GM21619 (cell line): ENCODE measurements at regions not wholly inside any gene's neighbourhood (a gene's known extent, or its start where the extent isn't known, plus 50 kb on each side); places are given as distances from the start of the nearest gene placed in this dataset.

Source experiments
- ATAC-seq: cut with Tn5 transposase; IDR thresholded peaks from one replicate; pipeline ENCODE4 v1.9.1; 2021; ENCODE audit not compliant: unreplicated experiment

DNA sequence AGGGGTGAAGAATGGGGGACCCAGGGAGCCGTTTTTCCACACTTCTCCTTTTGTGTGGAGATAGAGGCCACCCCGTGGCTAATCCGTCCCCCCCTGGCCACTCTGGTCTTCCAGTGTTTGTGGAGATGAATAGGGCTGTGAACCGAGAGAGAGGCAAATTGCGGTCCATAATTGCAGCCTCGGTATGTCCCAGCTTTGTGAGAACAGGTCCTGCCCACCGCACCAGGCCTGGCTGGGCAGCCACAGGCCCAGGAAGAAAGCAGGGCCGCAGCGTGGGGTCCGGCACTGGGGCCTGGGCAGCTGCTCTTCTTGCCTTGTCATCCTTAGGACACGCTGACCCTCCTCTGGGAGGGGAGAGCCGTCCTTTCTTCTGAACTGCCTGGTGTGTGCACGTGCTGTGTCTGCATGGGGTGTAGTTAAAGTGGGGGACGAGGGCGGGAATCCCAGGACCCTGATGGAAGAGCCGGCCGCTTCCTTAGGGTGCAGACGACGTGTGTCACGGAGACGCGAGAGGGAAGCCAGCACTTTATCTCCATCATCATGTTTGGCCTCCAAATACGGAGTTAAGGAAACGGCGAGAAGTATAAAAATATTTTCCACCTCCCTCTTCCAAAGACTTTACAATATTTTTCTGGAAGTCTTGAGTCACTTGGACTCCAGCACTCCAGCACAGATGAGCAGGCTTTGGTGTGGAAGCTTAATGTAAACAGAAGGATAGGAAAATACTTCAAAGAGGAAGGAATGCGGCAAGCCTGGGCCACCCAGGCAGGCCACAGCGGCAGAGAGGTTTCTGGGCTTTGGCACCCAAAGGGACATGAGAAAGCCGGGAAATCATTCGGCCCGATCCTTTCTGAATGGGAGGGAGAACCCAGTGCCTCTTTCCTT, 1248.4 kb downstream of the BRD1 start:
- ATAC-seq = no peak

DNA sequence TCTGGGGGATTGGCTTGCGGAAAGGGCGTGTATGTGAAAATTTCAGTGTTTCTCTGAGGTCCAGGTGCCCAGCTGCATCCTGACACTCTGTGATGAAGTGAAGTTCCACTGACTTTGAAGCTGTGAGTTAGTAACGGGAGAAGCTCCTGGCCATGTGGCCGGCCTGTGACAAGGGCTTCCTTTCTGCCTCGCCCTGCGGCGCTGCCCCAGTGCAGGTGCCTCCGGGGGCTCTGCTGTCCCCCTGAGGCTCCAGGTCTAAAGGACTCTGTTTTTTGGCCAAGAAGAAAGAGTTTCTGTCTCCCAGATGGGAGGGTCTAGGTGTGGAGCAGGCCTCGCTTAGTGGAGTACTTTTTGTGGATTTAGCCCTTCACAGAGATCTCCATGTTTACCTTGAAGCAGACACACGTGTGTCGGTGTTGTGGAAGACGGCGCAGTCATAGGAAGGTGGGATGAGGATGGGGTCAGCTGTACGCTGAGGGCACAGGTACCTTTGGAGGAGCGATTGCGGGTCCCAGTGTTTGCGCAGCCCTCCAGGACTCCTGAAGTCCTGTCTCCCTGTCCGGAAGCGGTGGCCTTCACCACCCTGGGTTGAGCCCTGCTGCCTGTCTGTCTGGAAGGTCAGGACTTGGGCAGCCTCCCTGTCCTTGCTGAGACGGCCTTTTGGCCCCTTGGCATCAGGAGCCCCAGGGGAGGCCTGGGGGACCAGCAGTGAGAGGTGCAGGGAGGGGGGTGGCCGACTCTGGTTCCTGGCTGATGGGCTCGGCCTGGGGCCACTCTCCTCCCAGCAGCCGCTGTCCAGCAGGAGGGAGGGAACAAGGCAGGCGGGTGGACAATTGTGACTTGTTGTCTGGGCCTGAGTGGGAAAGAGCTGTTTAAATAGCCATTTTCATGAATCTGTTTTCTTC, 1249.3 kb downstream of the BRD1 start:
- no peak for ATAC-seq

DNA sequence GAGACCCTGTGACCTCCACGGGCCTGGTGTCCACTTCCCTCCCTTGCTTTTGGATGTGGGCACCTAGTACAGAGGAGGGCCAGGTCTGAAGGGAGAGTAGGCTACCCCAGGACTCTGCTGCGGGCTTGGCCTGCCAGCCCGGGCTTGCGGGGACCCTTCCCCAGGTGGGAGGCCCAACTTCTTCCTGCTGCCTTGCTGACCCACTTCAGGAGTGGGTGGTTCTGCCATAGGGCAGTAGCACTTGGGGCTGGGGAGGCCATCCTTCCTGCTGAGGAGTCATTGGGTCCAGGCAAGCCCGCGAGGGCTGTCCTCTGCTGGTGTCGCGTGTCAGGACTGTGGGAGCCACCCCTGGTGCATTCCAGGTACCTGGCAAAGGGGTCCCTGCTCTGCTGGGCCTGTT, 1250.0 kb downstream of the BRD1 start:
- no peak for ATAC-seq

DNA sequence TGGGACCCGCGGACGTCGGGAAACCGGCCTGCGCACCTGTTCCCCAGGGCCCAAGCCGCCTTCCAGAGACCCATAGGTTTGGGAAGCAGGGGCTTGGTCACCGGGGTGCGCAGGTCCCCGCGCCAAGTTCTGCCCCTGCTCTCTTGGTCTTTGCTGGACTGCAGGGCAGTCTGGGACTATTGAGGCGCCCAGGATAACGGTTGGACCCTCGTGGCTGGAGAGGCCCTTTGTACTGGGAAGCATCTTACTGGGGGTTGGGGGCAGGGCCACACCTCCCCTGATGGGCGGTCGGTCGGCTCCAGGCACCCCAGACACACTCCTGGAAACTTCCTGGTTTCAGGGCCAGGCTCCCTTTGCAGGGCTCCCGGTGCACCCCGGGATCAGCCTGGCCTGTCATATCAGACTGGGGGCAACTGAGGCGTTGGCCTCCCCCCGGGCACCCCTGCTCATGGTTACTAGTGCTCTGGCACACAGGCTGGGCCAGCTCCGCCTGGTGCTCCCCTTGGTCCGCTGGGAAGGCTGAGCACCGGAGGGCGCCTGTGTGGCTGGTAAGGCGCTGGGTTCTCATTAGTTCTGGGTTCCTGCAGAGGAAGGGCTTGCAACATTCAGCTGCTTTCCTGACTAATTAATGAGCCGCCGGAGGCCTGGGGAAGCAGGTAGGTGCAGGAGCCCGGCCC, 1250.5 kb downstream of the BRD1 start:
- ATAC-seq = no peak

DNA sequence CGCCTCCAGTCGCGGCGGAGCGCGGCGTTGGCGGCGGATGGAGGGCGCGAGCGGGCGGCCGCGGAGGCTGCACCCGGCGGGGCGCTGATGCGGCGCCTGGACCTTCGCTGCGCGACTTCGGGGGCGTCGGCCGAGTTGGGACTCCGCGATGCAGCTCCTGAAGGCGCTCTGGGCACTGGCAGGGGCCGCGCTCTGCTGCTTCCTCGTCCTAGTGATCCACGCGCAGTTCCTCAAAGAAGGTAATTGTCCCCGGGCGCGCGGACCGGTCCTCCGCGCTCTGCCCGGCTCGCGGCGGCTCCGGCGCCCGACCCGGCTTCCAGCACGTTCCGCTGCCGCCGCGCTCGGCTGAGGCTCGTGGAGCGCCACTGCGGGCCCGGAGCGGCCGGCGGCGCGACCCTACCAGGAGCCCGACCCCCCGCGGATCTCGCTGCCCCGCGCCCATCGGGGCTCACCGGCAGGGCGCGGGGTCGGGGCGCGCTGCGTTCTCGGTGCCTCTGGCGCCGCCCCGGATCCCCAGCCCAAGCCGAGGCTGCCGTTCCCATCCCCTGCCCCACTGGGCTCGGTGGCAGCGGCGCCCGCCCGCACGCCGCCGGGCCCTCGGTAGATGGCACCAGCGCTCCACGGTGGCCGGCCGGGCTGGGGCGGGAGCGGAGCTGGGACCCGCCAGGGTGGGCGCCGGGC, 1251.2 kb downstream of the BRD1 start:
- ATAC-seq = no peak

DNA sequence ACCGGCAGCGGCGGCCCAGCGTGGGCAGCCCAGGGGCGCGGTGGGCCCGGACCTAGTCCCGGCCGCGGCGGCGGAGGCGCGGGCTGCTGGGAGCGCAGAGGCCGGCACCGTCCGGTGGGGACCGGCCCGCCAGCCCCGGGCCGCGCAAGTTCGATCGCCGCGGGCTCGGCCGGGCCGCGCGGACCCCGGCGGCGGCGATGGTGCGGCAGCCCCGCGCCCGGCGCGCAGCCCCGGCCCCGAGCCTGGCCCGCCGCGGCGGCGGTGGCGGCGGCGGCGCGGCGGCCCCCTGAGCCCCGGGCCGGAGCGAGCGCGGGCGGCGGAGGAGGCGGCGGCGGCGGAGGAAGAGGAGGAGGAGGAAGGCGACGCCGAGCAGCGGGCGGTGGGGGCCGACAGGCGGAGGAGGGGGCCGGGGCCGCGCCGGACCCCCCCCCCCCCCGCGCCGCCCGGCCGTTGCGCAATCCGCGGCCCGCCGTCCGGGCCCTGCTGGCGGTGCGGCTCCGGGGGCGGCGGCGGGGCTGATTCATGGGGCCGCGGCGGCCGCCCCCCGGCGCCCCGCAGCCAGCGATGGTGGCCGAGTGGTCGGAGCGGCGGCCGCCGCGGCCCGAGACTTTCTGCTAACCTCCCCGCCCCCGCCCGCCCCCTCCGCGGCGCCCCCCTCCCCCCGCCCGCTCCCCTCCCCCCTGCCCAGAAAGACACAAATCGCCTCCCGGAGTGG, 1251.9 kb downstream of the BRD1 start:
- ATAC-seq = no peak

DNA sequence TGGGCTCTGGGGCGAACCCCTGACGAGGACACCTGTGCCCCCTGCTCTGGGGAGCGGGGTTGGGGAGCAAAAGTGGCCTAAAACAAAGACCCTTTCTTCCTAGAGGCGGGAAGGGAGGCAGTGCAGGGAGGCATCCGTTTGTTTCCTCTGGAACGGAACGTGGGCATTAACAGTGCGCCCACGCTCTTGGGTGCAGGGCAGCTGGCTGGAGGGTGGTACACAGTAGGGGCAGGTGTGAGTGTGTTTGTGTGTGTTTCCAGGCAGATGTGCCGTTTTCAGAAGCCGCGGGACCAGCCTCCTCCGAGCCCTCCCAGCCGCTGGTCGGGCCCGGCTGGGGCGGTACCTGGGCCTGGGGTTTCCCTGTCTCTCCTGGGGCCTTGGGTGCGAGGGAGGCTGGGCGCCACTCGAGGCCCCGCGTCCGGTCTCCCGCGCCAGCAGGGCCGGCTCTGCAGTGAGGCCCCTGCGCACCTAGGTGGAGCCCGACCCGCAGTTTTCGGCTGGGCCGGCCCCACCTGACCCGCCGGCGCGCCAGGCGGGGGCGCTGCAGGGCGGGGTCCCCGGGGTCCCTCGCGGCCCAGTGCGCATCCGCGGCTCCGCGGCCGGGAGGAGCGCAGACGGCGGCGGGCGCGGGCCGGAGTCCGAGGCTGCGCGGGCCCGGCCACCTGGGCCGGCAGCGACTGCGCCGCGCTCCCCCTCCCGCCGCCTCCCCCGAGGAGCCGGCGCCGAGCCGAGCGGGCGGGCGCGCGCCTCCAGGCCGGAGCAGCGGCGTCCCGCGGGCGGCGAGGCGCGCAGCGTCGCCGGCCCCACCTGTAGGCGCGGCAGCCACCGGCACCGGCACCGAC, 1252.7 kb downstream of the BRD1 start:
- no peak for ATAC-seq

DNA sequence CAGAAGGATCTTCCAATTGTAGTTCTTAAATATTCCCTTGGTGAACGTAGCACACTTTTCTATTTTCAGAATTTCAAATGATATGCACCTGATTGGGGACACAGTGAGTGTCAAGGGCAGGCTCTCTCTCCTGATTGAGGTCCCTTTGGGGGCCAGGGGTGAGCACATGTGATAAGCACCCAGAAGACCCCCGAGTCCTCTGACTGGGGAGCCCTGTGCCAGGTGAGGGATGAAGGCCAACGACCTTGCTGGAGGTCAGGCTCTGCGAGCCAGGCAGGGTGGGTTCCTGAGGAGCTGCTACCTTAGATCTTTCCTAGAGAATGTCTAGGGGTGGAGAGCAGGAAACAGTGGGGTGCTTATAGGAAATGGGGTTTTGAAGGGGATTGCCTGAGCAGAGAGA, 1253.9 kb downstream of the BRD1 start:
- no peak for ATAC-seq

DNA sequence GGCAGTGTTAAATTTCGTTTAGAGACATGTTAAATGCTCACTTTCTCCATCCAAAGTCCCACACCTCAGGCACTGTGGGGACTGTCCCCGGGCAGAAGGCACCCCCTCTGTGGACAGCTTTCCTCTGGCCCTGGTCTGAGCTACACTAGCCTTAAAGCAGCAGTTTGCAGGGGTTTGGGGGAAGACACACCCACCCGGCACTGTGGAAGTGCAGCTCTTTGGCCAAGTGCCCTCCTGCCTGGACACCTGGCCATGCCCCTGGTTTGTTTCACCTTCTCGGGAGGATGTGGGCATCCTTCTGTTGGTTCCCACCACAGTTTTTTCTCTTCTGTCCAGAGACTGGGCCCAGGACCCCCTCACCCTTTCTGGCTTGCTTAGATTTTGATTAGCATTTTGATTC, 1254.7 kb downstream of the BRD1 start:
- ATAC-seq = no peak

DNA sequence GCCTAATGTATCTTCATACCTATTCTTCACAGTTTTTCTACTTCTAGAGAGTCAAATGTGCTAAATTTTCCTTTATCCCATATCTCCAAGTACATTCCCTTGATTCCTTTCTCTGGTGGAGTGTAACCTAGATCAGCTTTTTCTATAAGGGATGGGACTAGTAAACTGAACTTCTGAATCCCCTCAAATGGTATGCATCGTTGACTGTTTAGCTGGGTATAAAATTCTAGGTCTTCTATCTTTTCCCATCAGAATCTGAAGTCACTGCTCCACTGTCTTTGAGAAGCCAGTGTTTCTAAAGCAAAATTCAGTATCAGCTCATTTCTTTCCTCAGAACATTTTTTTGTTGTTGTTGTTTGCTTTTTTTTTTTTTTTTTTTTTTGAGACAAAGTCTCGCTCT, 1256.8 kb downstream of the BRD1 start:
- no peak for ATAC-seq

DNA sequence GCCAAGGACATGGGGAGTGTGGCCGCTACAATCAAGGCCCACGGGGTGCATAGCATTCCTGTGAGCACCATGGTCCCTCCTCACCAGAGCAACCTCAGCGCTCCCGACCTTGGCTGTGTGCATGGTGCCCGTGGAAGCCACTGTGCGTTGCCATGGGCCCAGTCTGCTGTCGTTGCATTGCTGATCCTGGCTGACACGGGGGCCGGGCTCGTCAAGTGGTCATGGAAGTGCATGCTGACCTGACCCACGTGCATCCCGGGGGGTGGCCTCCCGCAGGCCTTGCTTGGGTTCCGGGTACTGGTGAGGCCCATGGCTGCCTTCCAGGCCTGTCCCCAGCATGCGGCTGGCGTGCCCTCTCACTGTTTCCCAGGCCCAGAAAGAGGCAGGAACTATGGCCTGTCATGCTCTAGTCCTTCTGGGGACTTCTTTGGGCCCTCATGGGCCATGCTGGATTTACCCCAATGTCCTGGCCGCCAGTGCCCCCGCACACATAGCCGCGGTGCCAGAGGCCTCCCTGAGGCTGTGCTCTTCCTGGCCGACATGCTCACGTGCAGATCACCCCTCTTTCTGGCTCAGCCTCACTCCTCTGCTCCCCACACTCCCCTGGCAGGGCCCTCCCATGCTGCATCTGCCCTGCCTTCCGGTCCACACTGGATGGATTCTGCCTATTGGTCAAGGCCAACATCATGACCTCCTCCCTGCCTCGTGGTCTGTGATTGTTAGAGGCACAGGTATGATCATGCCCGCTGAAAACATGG, 1258.0 kb downstream of the BRD1 start:
- no peak for ATAC-seq

DNA sequence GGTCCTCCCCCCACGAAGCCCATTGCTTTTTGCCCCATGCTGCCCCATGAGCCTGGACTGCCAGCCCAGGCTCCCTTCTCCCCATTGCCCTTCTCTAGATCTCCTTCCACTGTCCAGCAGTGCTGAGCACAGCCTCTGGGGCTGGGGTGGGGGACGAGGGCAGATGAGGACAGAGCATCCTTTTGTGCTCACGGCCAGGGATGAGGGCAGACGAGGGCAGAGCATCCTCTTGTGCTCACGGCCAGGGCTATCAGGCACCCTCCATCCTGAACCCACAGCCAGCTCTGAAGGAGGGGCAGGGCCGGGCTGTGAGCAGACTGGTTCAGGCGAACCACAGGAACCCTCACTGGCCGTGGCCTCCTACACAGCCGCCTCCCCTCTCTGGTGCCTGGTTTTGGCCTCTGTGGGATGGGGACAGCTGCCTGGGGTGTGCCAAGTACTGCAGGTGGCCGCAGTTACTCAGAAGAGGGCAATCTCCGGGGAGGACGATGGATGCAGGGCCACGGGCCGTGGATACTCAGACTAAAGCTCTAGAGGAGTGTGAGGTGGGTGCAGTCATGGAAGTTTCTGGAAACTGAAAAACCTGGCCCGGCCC, 1258.8 kb downstream of the BRD1 start:
- ATAC-seq = no peak

DNA sequence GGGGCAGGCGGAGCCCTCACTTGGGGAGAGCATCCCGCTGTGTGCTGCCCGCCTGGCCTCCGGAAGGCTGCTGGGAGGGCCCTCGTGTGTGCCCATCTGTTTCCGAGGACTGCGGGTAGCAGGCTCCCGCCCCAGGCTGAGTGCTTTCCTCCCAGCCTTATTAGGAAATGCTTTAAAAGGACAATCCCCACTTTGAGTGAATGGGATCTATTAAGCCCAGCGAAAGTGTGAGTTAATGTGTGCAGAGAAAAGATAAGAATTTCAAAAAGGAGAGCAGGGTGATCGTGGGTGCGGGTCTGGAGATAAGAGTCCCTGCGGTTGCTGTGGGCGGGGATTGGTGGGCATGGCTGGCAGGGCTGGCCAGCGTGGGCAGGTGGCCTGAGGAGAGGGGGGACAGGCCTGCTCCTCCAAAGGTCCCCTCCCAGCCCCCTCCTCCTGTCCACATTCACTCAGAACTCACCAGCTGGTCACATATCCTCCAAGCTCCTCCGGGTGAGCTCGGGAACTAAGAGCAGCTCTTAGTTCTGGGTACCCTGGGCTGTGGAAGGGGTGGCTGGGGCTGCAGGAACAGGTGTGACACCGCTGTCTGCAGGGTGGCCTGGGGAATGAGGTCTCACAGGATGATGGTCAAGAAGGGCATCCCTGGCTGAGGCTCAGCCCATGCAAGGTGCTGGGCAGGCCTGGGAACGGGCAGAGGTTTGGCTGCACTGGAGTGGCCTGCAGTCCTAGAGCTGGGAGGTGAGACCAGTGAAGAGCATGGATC, 1260.3 kb downstream of the BRD1 start:
- no peak for ATAC-seq

DNA sequence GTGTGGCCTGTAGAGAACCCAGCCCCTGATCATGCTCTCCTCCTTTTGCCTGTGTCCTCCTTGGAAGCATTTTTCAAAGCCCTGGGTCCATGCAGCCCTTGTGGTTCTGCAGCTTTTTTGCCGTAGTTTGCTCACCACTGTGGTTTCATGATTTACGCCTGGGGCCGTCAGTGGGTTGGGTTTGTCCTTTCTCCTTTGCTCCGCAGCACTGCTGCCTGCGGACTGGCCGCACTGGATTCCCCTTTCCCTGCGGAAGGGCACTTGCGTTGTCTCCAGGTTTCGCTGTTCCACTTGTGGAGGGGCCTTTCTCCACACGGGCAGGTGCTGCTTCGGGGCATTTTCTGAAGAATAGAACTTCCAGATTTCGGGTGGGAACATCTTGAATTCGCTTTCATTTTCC, 1260.9 kb downstream of the BRD1 start:
- no peak for ATAC-seq

DNA sequence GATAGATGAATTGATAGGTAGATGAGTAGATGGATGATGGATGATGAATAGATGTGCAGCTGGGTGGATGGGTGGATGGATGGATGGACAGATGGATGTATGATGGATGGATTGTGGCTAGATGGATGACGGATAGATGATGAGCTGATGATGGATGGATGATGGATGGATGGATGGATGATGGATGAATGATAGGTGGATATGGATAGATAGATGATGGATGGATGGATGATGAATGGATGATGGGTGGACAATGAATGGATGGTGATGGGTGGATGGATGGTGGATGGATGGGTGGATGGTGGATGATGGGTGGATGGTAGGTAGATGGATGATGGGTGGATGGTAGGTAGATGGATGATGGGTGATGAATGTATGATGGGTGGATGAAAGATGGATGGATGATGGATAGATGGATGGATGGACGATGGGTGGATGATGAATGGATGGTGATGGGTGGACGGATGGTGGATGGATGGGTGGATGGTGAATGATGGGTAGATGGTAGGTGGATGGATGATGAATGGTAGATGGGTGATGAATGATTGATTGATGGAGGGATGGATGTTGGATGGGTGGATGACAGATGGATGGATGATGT, 1261.7 kb downstream of the BRD1 start:
- no peak for ATAC-seq

DNA sequence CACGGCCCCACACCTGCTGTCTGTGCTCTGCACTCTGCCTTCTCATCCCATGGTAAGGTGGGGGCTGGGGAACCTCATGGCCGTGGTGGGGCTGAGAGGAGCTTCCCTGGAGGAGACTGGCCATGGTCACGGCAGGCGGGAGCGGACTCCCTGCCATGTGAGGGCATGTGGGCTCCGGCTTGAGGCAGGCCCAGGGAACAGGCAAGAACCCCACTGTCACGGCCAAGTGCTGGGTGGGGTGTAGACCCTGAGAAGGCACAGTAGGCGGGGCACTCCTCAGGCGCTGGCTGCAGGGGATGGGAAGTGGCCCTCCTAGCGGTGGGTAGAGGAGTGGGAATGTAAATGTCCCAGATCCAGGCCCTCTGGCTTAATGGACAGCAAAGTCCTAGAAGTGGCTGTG, 1262.7 kb downstream of the BRD1 start:
- ATAC-seq = no peak

DNA sequence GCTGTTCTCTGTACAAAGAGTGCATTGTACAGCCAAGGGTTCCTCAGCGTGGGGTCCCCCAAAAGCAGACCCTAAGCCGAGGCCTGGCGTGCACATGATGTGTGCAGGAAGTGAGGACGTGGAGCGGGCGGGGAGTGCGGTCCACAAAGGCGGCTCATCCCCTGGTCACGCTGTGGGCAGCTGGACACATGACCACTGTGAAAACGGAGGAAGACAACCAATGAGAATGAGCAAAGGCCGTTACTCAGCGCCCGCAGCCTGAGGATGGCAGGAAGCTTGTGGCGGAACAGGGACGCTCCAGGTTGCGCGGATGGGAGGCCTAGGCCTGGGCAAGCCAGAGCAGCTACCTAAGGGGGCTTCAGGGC, 1263.7 kb downstream of the BRD1 start:
- no peak for ATAC-seq
